H9 (cell line): ENCODE measurements at regions not wholly inside any gene's neighbourhood (a gene's known extent, or its start where the extent isn't known, plus 50 kb on each side); places are given as distances from the start of the nearest gene placed in this dataset.

Experiments used
- DNase-seq: peaks from one replicate; pipeline ENCODE4 v3.0.0-alpha.2; 2017
- H2AFZ ChIP-seq: one replicate; pipeline ENCODE4 v1.6.1; 2013; ENCODE audit warnings: mild to moderate bottlenecking, low read length, control low read depth, moderate library complexity
- H2AK5ac ChIP-seq: 2 replicates; pipeline ENCODE4 v1.6.1; 2013; ENCODE audit warnings: low read length, control low read depth, mixed read lengths; ENCODE audit not compliant: insufficient read length
- H2BK120ac ChIP-seq: one replicate; pipeline ENCODE4 v1.6.1; 2013; ENCODE audit warnings: low read depth, mild to moderate bottlenecking, low read length, control low read depth, inconsistent platforms; ENCODE audit not compliant: poor library complexity, severe bottlenecking
- H2BK12ac ChIP-seq: 2 replicates; pipeline ENCODE4 v1.6.1; 2013; ENCODE audit warnings: low read length, control low read depth, mixed read lengths, low read depth; ENCODE audit not compliant: insufficient read length
- H2BK15ac ChIP-seq: 2 replicates; pipeline ENCODE4 v1.6.1; 2013; ENCODE audit warnings: low read depth, low read length, control low read depth
- H2BK20ac ChIP-seq: one replicate; pipeline ENCODE4 v1.6.1; 2013; ENCODE audit warnings: low read depth, mild to moderate bottlenecking, low read length, control low read depth, inconsistent platforms; ENCODE audit not compliant: poor library complexity, severe bottlenecking
- H2BK5ac ChIP-seq: 2 replicates; pipeline ENCODE4 v1.6.1; 2013; ENCODE audit warnings: low read length, control low read depth, mixed read lengths; ENCODE audit not compliant: insufficient read length
- H3K14ac ChIP-seq: 2 replicates; pipeline ENCODE4 v1.6.1; 2013; ENCODE audit warnings: low read length, control low read depth; ENCODE audit not compliant: insufficient read depth
- H3K18ac ChIP-seq: 2 replicates; pipeline ENCODE4 v1.6.1; 2013; ENCODE audit warnings: low read depth, mild to moderate bottlenecking, mixed read lengths, low read length, control low read depth; ENCODE audit not compliant: insufficient read length
- H3K23ac ChIP-seq: 2 replicates; pipeline ENCODE4 v1.6.1; 2013; ENCODE audit warnings: low read length, control low read depth, mixed read lengths, low read depth; ENCODE audit not compliant: insufficient read length
- H3K23me2 ChIP-seq: 2 replicates; pipeline ENCODE4 v1.6.1; 2013; ENCODE audit warnings: low read depth, mild to moderate bottlenecking, mixed read lengths, low read length, control low read depth; ENCODE audit not compliant: insufficient read length, poor library complexity, severe bottlenecking
- H3K27ac ChIP-seq: 2 replicates; pipeline ENCODE4 v1.5.1; 2013; ENCODE audit warnings: low read length, control low read depth, mixed read lengths, low read depth; ENCODE audit not compliant: insufficient read length
- H3K27me3 ChIP-seq: 2 replicates; pipeline ENCODE4 v1.6.1; 2013; ENCODE audit warnings: low read length, control low read depth, inconsistent platforms; ENCODE audit not compliant: insufficient read depth
- H3K4ac ChIP-seq: 2 replicates; pipeline ENCODE4 v1.6.1; 2013; ENCODE audit warnings: low read depth, mild to moderate bottlenecking, control low read depth, inconsistent platforms, low read length, moderate library complexity
- H3K4me1 ChIP-seq: 2 replicates; pipeline ENCODE4 v1.6.1; 2013; ENCODE audit warnings: low read length, control low read depth, inconsistent platforms; ENCODE audit not compliant: insufficient read depth
- H3K4me2 ChIP-seq: 2 replicates; pipeline ENCODE4 v1.6.1; 2013; ENCODE audit warnings: low read length, control low read depth, mixed read lengths; ENCODE audit not compliant: insufficient read length, insufficient read depth
- H3K56ac ChIP-seq: 2 replicates; pipeline ENCODE4 v1.6.1; 2013; ENCODE audit warnings: low read depth, mild to moderate bottlenecking, mixed read lengths, low read length, control low read depth; ENCODE audit not compliant: insufficient read length
- H3K79me1 ChIP-seq: 2 replicates; pipeline ENCODE4 v1.6.1; 2013; ENCODE audit warnings: low read depth, mild to moderate bottlenecking, moderate library complexity, low read length, control low read depth, inconsistent platforms; ENCODE audit not compliant: insufficient read depth, poor library complexity, severe bottlenecking
- H3K79me2 ChIP-seq: 2 replicates; pipeline ENCODE4 v1.6.1; 2013; ENCODE audit warnings: low read length, control low read depth, inconsistent platforms; ENCODE audit not compliant: insufficient read depth
- H3K9ac ChIP-seq: 2 replicates; pipeline ENCODE4 v1.6.1; 2013; ENCODE audit warnings: low read length, control low read depth, mixed read lengths; ENCODE audit not compliant: insufficient read length; ENCODE audit errors: extremely low read depth
- H3K9me3 ChIP-seq: one replicate; pipeline ENCODE4 v1.6.1; 2013; ENCODE audit warnings: low read depth, low read length, inconsistent platforms; ENCODE audit not compliant: control insufficient read depth
- H3T11ph ChIP-seq: one replicate; pipeline ENCODE4 v1.6.1; 2013; ENCODE audit warnings: mild to moderate bottlenecking, low read length, control low read depth, inconsistent platforms
- H4K20me1 ChIP-seq: one replicate; pipeline ENCODE4 v1.6.1; 2013; ENCODE audit not compliant: control insufficient read depth, insufficient read length, insufficient read depth
- H4K5ac ChIP-seq: 2 replicates; pipeline ENCODE4 v1.6.1; 2013; ENCODE audit warnings: low read depth, mild to moderate bottlenecking, mixed read lengths, low read length, control low read depth; ENCODE audit not compliant: insufficient read length
- H4K8ac ChIP-seq: replicated peaks from 2 replicates; pipeline ENCODE4 v1.6.1; 2013; ENCODE audit warnings: low read length, control low read depth, mixed read lengths, low read depth; ENCODE audit not compliant: insufficient read length
- H4K91ac ChIP-seq: 2 replicates; pipeline ENCODE4 v1.6.1; 2013; ENCODE audit warnings: low read depth, mild to moderate bottlenecking, moderate library complexity, mixed read lengths, low read length, control low read depth; ENCODE audit not compliant: insufficient read length
- H3K27ac Mint-ChIP-seq, 3 experiments: 2 replicates in 2 of 3; 3 replicates in 1 of 3; pipeline ENCODE4 v1.8.0; 2020 to 2021; ENCODE audit warnings: mixed read lengths in 3 of 3, mild to moderate bottlenecking in 1 of 3, moderate library complexity in 1 of 3
- H3K27me3 Mint-ChIP-seq: 2 replicates; pipeline ENCODE4 v1.8.0; 2021; ENCODE audit warnings: low read depth, mild to moderate bottlenecking, moderate library complexity, mixed read lengths
- H3K36me3 Mint-ChIP-seq, 3 experiments: 2 replicates in 2 of 3; 3 replicates in 1 of 3; pipeline ENCODE4 v1.8.0; 2020 to 2021; ENCODE audit warnings: low read depth in 3 of 3, mixed read lengths in 3 of 3; ENCODE audit not compliant: insufficient read depth in 1 of 3
- H3K4me1 Mint-ChIP-seq, 2 experiments: 2 replicates each; pipeline ENCODE4 v1.8.0; 2020; ENCODE audit warnings: mixed read lengths in 2 of 2
- H3K4me3 Mint-ChIP-seq, 2 experiments: 2 replicates in 1 of 2; 3 replicates in 1 of 2; pipeline ENCODE4 v1.8.0; 2020 to 2021; ENCODE audit warnings: mild to moderate bottlenecking in 2 of 2, mixed read lengths in 2 of 2, moderate library complexity in 1 of 2
- H3K9me3 Mint-ChIP-seq, 2 experiments: 2 replicates in 1 of 2; 3 replicates in 1 of 2; pipeline ENCODE4 v1.8.0; 2020; ENCODE audit warnings: mild to moderate bottlenecking in 2 of 2, mixed read lengths in 2 of 2, moderate library complexity in 1 of 2
- WGBS: extraction: QIAGEN DNeasy Blood & Tissue Kit; methylation state at CpG from one replicate; pipeline ENCODE4 v1.1.7; 2013; ENCODE audit warnings: missing lambda C conversion rate, low lambda C conversion rate, mixed read lengths; ENCODE audit not compliant: insufficient read length; ENCODE audit errors: extremely low coverage; 5-methylcytosine and 5-hydroxymethylcytosine counted together
- TF ChIP-seq, protein P1 (sequence below): fragments of 200-600 bp; sonication (generic); conservative IDR thresholded peaks from 3 replicates; pipeline ENCODE4 v1.8.0; 2021; ENCODE audit warnings: antibody characterized with exemption, mild to moderate bottlenecking

DNA sequence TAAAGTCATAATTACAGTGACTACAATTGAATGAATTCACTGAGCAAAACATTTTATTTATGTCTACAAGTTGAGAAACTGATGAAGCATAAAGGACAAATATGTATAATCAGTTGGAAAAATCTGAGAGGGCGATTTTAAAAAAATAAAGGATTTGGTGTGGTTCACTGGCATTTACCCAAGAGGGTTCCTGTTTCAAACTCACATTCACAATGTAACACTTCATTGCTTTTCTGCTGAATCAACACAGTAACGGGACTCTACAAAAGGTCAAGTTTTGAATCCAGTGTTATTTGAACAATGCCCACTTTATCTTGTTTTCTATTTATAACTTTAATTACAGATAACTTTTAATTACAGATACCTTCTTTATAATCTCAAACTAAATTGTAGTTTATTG lies 138.6 kb downstream of the NUDT12 start:
- no peak overlapping the region for H3K56ac ChIP-seq
- no peaks in the 10 kb centered on the region for H3K9me3 ChIP-seq
- no peak overlapping the region for H4K91ac ChIP-seq
- H3K4me1 ChIP-seq = no peaks in the 10 kb centered on the region
- no peak overlapping the region for H2BK5ac ChIP-seq
- H3K9ac ChIP-seq = no peak overlapping the region
- no CpG with 5 or more reads among the region's 2 CpGs for WGBS
- H3K27me3 ChIP-seq = no peaks in the 10 kb centered on the region
- H4K20me1 ChIP-seq = no peaks in the 10 kb centered on the region
- H2BK12ac ChIP-seq = no peak overlapping the region
- Mint-ChIP-seq H3K4me3 (no peak overlapping the region), H3K27ac (no peak overlapping the region), H3K36me3 (no peaks in the 10 kb centered on the region), H3K27me3 (no peaks in the 10 kb centered on the region), H3K9me3 (no peaks in the 10 kb centered on the region), H3K4me1 (no peaks in the 10 kb centered on the region)
- no peak overlapping the region for H3K4ac ChIP-seq
- TF ChIP-seq, protein P1, sequence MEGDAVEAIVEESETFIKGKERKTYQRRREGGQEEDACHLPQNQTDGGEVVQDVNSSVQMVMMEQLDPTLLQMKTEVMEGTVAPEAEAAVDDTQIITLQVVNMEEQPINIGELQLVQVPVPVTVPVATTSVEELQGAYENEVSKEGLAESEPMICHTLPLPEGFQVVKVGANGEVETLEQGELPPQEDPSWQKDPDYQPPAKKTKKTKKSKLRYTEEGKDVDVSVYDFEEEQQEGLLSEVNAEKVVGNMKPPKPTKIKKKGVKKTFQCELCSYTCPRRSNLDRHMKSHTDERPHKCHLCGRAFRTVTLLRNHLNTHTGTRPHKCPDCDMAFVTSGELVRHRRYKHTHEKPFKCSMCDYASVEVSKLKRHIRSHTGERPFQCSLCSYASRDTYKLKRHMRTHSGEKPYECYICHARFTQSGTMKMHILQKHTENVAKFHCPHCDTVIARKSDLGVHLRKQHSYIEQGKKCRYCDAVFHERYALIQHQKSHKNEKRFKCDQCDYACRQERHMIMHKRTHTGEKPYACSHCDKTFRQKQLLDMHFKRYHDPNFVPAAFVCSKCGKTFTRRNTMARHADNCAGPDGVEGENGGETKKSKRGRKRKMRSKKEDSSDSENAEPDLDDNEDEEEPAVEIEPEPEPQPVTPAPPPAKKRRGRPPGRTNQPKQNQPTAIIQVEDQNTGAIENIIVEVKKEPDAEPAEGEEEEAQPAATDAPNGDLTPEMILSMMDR = no peak
- H2AFZ ChIP-seq = no peak overlapping the region
- no peak overlapping the region for H3K4me2 ChIP-seq
- H4K8ac ChIP-seq = no peak overlapping the region
- H3K23me2 ChIP-seq = no peaks in the 10 kb centered on the region
- no peak overlapping the region for H2BK120ac ChIP-seq
- H3K18ac ChIP-seq = no peak overlapping the region
- H3K79me2 ChIP-seq = no peaks in the 10 kb centered on the region
- H4K5ac ChIP-seq = no peak overlapping the region
- no peak overlapping the region for H3T11ph ChIP-seq
- H2BK20ac ChIP-seq = no peak overlapping the region
- H3K79me1 ChIP-seq = no peaks in the 10 kb centered on the region
- no peak overlapping the region for H3K23ac ChIP-seq
- H3K14ac ChIP-seq = no peak overlapping the region
- H2AK5ac ChIP-seq = no peak overlapping the region
- H3K27ac ChIP-seq = no peak overlapping the region
- DNase-seq = no peak
- no peak overlapping the region for H2BK15ac ChIP-seq
